HUES48 (cell line): ENCODE measurements at regions not wholly inside any gene's neighbourhood (a gene's known extent, or its start where the extent isn't known, plus 50 kb on each side); places are given as distances from the start of the nearest gene placed in this dataset.
"Not testable (repeated sequence)": the region's sequence is repeated elsewhere in the genome, so short reads cannot be mapped to it uniquely, and the experiment has no call there.

Source experiments
- H3K27ac ChIP-seq: one replicate; pipeline ENCODE4 v1.7.0; 2013; ENCODE audit warnings: low read depth, low read length, inconsistent platforms
- H3K27me3 ChIP-seq: 2 replicates; pipeline ENCODE4 v1.6.1; 2013; ENCODE audit warnings: mild to moderate bottlenecking, low read length; ENCODE audit not compliant: control insufficient read depth, insufficient read depth
- H3K36me3 ChIP-seq: 2 replicates; pipeline ENCODE4 v1.6.1; 2013; ENCODE audit warnings: low read length; ENCODE audit not compliant: control insufficient read depth, insufficient read depth
- H3K4me1 ChIP-seq: 2 replicates; pipeline ENCODE4 v1.6.1; 2013; ENCODE audit warnings: mild to moderate bottlenecking, low read length; ENCODE audit not compliant: control insufficient read depth, insufficient read depth
- H3K4me3 ChIP-seq: 2 replicates; pipeline ENCODE4 v1.5.1; 2013; ENCODE audit warnings: mild to moderate bottlenecking, low read depth, low read length
- H3K9ac ChIP-seq: 2 replicates; pipeline ENCODE4 v1.6.1; 2013; ENCODE audit warnings: mild to moderate bottlenecking, low read depth, low read length, moderate library complexity
- H3K9me3 ChIP-seq: 2 replicates; pipeline ENCODE4 v1.6.1; 2013; ENCODE audit warnings: low read length; ENCODE audit not compliant: control insufficient read depth, insufficient read depth

DNA sequence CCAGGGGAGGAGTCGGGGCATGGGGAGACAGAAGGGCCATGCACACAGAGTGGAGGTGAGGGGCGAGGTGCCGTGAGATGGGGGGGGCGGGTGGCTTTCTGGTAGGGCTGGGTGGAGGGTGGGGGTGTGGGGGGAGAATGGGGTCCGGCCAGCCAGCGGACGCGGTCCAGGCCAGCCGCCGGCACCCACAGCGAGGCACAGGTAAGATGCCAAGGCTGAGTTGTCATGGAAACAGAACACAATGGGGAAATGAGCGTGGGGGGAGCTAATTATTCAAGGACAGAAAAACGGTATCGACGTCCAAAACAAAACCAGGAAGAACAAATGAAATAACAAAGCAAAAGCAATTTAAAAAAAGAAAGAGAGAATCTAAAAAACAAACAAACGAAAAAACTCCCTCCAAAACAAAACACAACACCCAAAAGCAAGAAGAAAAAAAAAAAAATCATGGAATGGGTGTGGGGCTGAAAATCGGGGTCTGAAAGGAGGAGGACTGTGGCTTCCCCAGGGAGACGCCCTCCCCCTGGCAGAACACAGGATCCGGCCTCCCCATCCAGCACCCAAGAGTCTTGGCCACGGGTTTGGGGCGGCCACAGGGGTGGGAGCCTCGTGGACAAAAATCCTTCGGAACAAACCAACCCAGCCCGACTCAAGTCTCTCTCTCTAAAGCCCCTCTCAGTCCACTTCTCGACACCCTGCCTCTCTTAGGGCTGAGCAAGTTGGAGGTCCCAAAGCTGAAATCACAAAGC is 92.5 kb downstream of the PTPRS start:
- no peak overlapping the region for H3K27ac ChIP-seq
- no peak overlapping the region for H3K9ac ChIP-seq
- H3K4me3 ChIP-seq, result no peak overlapping the region
- H3K4me1 ChIP-seq, result peaks cover 16% of the 10 kb centered on the region
- no peaks in the 10 kb centered on the region for H3K9me3 ChIP-seq
- peaks cover 23% of the 10 kb centered on the region for H3K36me3 ChIP-seq
- H3K27me3 ChIP-seq, result no peaks in the 10 kb centered on the region

DNA sequence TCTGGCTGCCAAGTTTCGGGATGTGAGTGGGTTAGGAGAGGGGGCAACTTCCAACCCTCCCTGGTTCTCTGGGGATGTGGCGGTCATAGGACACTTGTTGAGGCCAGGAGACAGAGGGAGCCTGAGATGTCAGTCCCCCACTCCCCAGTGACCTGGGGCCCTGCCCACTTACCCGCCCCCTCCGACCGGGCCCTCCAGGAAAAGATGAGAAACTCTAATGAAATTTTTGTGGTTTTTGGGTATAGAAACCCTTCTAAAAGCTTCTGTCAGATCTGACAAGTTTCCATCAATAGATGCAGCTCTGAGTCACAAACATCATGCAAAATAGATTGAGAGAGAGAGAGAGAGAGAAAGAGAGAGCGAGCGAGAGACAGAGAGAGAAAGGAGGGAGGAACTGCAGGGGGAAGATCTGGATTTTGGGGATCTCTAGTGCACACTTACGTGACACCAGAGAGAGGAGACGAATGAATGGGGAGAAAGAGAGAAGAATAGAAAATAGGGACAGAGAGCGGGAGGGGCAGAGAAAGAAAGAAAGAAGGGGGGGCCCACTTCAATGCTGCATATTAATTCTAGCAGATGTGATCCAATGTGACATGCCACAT is 94.0 kb downstream of the PTPRS start:
- H3K27ac ChIP-seq, result no peak overlapping the region
- no peaks in the 10 kb centered on the region for H3K27me3 ChIP-seq
- no peaks in the 10 kb centered on the region for H3K9me3 ChIP-seq
- H3K9ac ChIP-seq, result no peak overlapping the region
- H3K36me3 ChIP-seq, result peaks cover 24% of the 10 kb centered on the region
- peaks cover 11% of the 10 kb centered on the region for H3K4me1 ChIP-seq
- H3K4me3 ChIP-seq, result no peak overlapping the region

DNA sequence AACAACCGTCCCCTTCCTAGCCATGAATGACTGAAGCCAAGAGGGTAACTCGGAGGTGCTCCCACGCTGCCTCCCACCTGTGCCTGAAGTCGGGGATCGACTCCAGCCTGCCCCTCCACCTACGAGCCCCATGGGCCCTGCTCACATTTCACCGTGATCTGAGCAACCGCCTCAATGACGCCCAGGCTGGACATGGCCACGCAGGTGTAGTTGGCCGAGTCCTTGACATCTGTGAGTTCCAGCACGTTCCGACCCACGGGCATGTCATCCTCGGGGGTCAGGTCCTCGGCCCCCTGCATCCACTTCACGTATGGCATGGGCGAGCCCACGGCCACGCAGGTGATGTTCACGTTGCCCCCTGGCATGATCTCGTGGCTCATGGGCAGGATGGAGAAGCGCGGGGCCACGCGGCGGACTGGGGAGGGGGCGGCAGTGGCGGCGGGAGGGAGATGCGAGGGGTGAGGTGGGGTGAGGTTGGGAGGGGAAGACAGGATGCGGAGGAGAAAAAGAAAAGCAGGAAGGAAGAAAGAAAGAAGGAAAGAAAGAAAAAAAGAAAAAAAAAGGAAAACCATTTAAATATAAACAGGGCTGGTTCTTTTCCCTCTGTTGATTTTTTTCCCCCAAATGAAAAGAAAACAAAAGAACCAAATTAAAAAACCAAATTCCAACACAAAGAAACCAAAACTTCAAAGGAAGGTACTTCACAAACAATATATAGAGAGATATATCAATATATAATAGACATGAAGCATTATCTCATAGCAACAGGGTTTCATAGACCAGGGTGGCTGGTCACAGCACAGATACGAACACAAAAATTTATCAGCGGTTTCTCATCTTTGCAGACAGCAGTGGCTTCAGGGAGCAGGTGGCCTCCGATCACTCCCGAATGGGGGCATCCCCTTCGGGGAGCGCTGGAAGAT is 94.7 kb downstream of the PTPRS start:
- H3K36me3 ChIP-seq, result peaks cover 24% of the 10 kb centered on the region
- no peaks in the 10 kb centered on the region for H3K9me3 ChIP-seq
- H3K27ac ChIP-seq, result no peak overlapping the region
- no peaks in the 10 kb centered on the region for H3K27me3 ChIP-seq
- H3K4me3 ChIP-seq, result no peak overlapping the region
- H3K9ac ChIP-seq, result no peak overlapping the region
- H3K4me1 ChIP-seq, result peaks cover 5% of the 10 kb centered on the region

DNA sequence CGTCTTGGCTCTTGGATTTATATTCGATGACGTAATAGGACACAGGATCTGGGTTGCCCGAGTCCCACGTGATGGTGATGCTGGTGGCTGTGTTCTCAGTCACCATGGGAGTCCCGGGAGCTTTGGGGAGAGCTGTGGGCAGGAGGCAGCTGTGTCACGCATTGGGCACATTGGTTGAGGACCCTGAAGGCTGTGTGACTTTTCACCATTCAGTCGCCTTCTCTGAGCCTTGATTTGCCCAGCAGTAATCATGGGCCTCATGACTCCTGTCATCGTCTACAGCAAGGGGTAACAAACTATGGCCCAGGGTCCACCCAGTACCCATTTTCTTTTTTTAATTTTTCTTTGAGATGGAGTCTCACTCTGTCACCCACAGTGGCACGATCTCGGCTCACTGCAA is 96.3 kb downstream of the PTPRS start:
- Histone ChIP-seq H3K36me3 (peaks cover 17% of the 10 kb centered on the region), H3K9ac (no peak overlapping the region), H3K27ac (no peak overlapping the region), H3K4me1 (peaks cover 5% of the 10 kb centered on the region), H3K27me3 (no peaks in the 10 kb centered on the region), H3K4me3 (no peak overlapping the region), H3K9me3 (no peaks in the 10 kb centered on the region)

DNA sequence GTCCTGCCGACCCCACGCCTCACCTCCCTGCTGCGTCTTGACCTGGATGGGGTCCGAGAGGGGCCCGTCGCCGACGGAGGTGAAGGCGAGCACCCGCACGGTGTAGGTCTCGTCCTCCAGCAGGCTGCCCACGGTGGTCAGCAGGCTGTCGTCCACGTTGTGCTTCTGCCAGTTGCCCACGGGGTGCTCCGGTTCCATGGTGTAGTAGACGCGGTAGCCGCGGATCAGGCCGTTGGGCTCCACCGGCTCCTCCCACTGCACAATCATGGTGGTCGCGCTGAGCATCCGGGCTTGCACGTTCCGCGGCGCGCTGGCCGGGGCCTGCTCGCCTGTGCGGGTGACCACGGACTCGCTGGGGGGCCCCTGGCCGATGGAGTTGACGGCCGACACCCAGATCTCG is 96.7 kb downstream of the PTPRS start:
- Histone ChIP-seq H3K4me3 (no peak overlapping the region), H3K9me3 (no peaks in the 10 kb centered on the region), H3K36me3 (peaks cover 20% of the 10 kb centered on the region), H3K9ac (no peak overlapping the region), H3K27ac (no peak overlapping the region), H3K4me1 (peaks cover 5% of the 10 kb centered on the region), H3K27me3 (no peaks in the 10 kb centered on the region)

DNA sequence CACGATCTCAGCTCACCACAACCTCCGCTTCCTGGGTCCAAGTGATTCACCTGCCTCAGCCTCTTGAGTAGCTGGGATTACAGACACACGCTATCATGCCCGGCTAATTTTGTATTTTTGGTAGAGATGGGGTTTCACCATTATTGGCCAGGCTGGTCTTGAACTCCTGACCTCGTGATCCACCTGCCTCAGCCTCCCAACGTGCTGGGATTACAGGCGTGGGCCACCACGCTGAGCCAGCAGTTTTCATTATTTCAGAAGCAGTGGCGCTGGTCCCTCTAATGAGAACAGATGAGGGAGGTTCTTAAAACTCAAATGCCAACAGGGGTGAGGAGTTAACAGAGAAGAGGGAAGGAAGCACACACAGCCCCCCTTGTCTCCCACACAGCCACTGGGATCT is 98.7 kb downstream of the PTPRS start:
- H3K9ac ChIP-seq, H3K9me3 ChIP-seq, H3K27me3 ChIP-seq, H3K27ac ChIP-seq, H3K4me1 ChIP-seq, H3K4me3 ChIP-seq: not testable (repeated sequence)
- peaks cover 37% of the 10 kb centered on the region for H3K36me3 ChIP-seq

DNA sequence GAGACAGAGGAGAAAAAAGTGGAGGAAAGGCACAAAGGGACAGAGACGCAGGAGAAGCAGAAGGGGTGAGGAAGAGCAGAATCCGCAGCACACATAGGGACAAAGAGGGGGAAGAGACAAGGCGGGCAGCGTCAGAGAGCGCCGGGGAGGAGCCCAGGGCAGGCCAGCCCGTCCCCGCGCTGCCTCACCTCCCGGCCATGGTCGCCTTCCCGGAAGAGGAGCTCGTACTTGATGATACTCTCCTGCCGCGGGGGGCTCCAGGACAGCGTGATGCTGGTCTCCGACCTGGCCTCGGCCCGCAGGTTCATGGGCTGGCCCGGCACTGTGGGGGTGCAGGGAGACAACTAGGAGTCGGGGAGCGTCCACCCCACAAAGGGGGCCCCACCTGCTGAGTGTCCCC is 100.6 kb downstream of the PTPRS start:
- Histone ChIP-seq H3K27me3 (no peaks in the 10 kb centered on the region), H3K36me3 (peaks cover 43% of the 10 kb centered on the region), H3K9ac (no peak overlapping the region), H3K9me3 (no peaks in the 10 kb centered on the region), H3K27ac (no peak overlapping the region), H3K4me3 (no peak overlapping the region), H3K4me1 (no peaks in the 10 kb centered on the region; the same call in 1 of the 2 replicates)

DNA sequence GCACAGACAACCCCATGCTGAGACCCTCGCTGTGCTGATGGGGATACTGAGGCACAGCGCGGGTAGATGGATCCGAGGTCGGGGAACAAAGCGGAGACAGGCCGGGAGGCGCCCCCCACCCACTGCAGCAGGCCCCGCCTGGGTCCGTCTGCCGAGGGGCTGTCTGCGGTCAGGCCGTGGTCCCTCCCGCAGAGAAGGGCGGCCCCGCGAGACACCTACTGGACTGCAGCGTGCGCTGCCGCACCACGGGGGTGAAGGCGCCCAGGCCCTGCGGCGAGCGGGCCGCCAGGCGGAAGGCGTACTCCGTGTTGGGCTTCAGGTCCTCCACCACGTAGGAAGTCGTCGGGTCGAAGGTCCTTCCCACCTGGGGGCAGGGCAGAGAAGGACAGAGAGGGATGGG is 101.9 kb downstream of the PTPRS start:
- no peaks in the 10 kb centered on the region for H3K9me3 ChIP-seq
- no peaks in the 10 kb centered on the region; the same call in 1 of the 2 replicates for H3K4me1 ChIP-seq
- H3K36me3 ChIP-seq, result peaks cover 35% of the 10 kb centered on the region
- no peak overlapping the region for H3K9ac ChIP-seq
- H3K4me3 ChIP-seq, result no peak overlapping the region
- no peak overlapping the region for H3K27ac ChIP-seq
- H3K27me3 ChIP-seq, result no peaks in the 10 kb centered on the region

DNA sequence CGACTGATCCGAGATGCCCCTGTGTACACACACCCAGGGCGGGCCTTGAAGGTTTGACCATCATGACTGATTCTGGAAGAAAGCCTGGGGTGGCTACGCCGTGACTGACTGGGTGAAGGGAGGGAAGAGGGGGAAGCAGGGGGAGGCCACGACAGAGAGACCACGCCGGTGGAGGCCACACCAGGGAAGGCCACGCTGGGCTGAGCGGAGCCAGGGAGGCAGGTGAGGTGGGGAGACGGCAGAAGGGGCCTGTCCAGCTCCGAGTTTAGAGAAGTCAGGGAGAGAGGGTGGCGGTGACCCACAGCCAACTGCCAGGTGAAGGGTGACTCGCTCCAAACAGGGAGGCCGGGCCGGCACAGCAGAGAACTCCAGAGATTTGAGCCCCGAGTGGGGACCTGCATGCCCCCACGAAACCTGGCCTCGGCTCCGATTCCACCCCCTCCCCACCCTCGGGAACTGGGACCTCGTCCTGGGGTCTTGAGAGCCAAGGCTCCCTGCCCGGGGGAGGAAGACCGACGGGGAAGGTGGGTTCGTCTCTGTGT is 102.6 kb downstream of the PTPRS start:
- no peak overlapping the region for H3K27ac ChIP-seq
- peaks cover 33% of the 10 kb centered on the region for H3K36me3 ChIP-seq
- no peaks in the 10 kb centered on the region; the same call in 1 of the 2 replicates for H3K4me1 ChIP-seq
- H3K4me3 ChIP-seq, result no peak overlapping the region
- H3K9me3 ChIP-seq, result no peaks in the 10 kb centered on the region
- H3K27me3 ChIP-seq, result no peaks in the 10 kb centered on the region
- no peak overlapping the region for H3K9ac ChIP-seq

DNA sequence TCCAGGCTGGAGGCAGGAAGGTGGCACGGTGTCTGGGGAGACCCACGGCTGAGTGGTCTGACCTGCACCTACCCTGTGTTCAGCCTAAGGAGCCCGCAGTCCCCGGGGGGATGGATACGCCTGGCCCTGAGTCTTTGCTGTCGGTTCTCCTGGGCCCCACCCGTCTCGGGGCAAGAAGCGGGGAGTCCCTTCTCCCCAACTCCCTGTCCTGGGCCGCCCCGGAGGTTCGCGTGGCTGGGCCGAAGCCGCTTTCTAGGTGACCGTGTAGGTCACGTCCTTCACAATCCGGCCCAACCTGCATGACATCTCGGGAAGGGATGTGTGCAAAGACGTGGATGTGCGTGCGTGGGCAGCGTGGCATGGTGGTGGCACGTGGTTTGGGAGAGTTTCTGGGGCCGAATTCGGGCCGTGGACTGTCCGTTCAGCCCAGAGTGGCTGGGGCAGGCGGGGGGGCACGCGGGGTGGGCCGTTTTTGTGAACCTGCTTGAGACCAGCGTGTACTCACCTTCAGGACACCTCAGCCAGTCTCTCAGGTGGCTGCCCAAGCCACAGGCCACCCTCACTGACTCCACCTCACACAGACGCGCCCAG is 103.3 kb downstream of the PTPRS start:
- Histone ChIP-seq H3K9ac (no peak overlapping the region), H3K36me3 (peaks cover 29% of the 10 kb centered on the region), H3K4me3 (no peak overlapping the region), H3K9me3 (no peaks in the 10 kb centered on the region), H3K27me3 (no peaks in the 10 kb centered on the region), H3K27ac (no peak overlapping the region), H3K4me1 (no peaks in the 10 kb centered on the region; the same call in 1 of the 2 replicates)
